ENCODE measurements at regions not wholly inside any gene's neighbourhood (a gene's known extent, or its start where the extent isn't known, plus 50 kb on each side); places are given as distances from the start of the nearest gene placed in this dataset.

GRCh38 chr13:111620586-111620985 lies 300.1 kb downstream of the TEX29 start:
- Histone ChIP-seq H3K4me2 (ENCODE audit: low read depth, low read length) (no peak overlapping the region), H2AFZ (ENCODE audit: low read length) (no peak overlapping the region), H3K9ac (ENCODE audit: low read length) (no peak overlapping the region), H3K79me2 (ENCODE audit: low read length) (peaks cover 7% of the 10 kb centered on the region; the same call in 1 of the 2 replicates), H3K4me3 (ENCODE audit: low read length) (no peak overlapping the region), H3K4me1 (ENCODE audit: low read length) (no peaks in the 10 kb centered on the region), H3K27me3 (replicated peaks; ENCODE audit: insufficient read depth, low read length) (no peaks in the 10 kb centered on the region), H3K9me3 (replicated peaks; ENCODE audit: insufficient read depth, low read length) (no peaks in the 10 kb centered on the region), H4K20me1 (ENCODE audit: insufficient read depth, low read length) (no peaks in the 10 kb centered on the region), H3K36me3 (replicated peaks; ENCODE audit: insufficient read depth, low read length) (no peaks in the 10 kb centered on the region), H3K9me2 (replicated peaks; ENCODE audit: insufficient read depth, low read length) (no peaks in the 10 kb centered on the region), H3F3A (ENCODE audit: insufficient read depth, low read length) (no peaks in the 10 kb centered on the region), H3K27ac (ENCODE audit: low read length) (no peak overlapping the region)
- no peak for DNase-seq
- TF ChIP-seq EZH2 (optimal IDR thresholded peaks at IDR 0.05; ENCODE audit: low read depth, low read length) (no peak), EZH2phosphoT487 (IDR thresholded peaks at IDR 0.05; ENCODE audit: low read length) (no peak)
- TF ChIP-seq, protein P1, sequence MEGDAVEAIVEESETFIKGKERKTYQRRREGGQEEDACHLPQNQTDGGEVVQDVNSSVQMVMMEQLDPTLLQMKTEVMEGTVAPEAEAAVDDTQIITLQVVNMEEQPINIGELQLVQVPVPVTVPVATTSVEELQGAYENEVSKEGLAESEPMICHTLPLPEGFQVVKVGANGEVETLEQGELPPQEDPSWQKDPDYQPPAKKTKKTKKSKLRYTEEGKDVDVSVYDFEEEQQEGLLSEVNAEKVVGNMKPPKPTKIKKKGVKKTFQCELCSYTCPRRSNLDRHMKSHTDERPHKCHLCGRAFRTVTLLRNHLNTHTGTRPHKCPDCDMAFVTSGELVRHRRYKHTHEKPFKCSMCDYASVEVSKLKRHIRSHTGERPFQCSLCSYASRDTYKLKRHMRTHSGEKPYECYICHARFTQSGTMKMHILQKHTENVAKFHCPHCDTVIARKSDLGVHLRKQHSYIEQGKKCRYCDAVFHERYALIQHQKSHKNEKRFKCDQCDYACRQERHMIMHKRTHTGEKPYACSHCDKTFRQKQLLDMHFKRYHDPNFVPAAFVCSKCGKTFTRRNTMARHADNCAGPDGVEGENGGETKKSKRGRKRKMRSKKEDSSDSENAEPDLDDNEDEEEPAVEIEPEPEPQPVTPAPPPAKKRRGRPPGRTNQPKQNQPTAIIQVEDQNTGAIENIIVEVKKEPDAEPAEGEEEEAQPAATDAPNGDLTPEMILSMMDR (IDR thresholded peaks at IDR 0.05; ENCODE audit: low read length) = no peak

DNA sequence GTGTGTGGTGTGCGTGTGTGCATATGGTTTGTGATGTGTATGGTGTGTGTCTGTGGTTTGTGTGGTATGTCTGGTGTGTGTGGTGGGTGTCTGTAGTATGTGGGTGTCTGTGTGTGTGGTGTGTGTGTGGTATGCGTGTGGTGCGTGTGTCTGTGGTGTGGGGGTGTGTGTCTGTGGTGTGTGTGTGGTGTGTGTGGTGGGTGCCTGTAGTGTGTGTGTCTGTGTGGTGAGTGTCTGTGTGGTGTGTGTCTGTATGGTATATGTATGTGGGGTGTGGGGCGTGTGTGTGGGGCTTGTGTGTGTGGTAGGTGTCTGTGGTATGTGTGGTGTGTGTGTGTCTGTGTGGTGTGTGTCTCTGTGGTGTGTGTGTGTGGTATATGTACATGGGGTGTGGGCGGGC lies 300.7 kb downstream of the TEX29 start:
- H2AFZ ChIP-seq (ENCODE audit: low read length) = no peak overlapping the region
- TF ChIP-seq, protein P1 (IDR thresholded peaks at IDR 0.05; ENCODE audit: low read length) = no peak
- TF ChIP-seq EZH2 (optimal IDR thresholded peaks at IDR 0.05; ENCODE audit: low read depth, low read length) (no peak), EZH2phosphoT487 (IDR thresholded peaks at IDR 0.05; ENCODE audit: low read length) (no peak)
- H3K9me2 ChIP-seq (replicated peaks; ENCODE audit: insufficient read depth, low read length) = no peaks in the 10 kb centered on the region
- no peaks in the 10 kb centered on the region for H3K9me3 ChIP-seq (replicated peaks; ENCODE audit: insufficient read depth, low read length)
- H3K27me3 ChIP-seq (replicated peaks; ENCODE audit: insufficient read depth, low read length) = no peaks in the 10 kb centered on the region
- H3K4me3 ChIP-seq (ENCODE audit: low read length) = no peak overlapping the region
- no peak for DNase-seq
- no peak overlapping the region for H3K4me2 ChIP-seq (ENCODE audit: low read depth, low read length)
- H3K27ac ChIP-seq (ENCODE audit: low read length) = no peak overlapping the region
- no peaks in the 10 kb centered on the region for H3K36me3 ChIP-seq (replicated peaks; ENCODE audit: insufficient read depth, low read length)
- H3K4me1 ChIP-seq (ENCODE audit: low read length) = no peaks in the 10 kb centered on the region
- peaks cover 7% of the 10 kb centered on the region; the same call in 1 of the 2 replicates for H3K79me2 ChIP-seq (ENCODE audit: low read length)
- H3K9ac ChIP-seq (ENCODE audit: low read length) = no peak overlapping the region
- no peaks in the 10 kb centered on the region for H3F3A ChIP-seq (ENCODE audit: insufficient read depth, low read length)
- no peaks in the 10 kb centered on the region for H4K20me1 ChIP-seq (ENCODE audit: insufficient read depth, low read length)

GRCh38 chr13:111622051-111622531 lies 301.6 kb downstream of the TEX29 start:
- Histone ChIP-seq H3K79me2 (ENCODE audit: low read length) (peaks cover 7% of the 10 kb centered on the region; the same call in 1 of the 2 replicates), H4K20me1 (ENCODE audit: insufficient read depth, low read length) (no peaks in the 10 kb centered on the region), H3K36me3 (replicated peaks; ENCODE audit: insufficient read depth, low read length) (no peaks in the 10 kb centered on the region), H2AFZ (ENCODE audit: low read length) (no peak overlapping the region), H3K9me2 (replicated peaks; ENCODE audit: insufficient read depth, low read length) (no peaks in the 10 kb centered on the region), H3K4me1 (ENCODE audit: low read length) (no peaks in the 10 kb centered on the region), H3K9me3 (replicated peaks; ENCODE audit: insufficient read depth, low read length) (no peaks in the 10 kb centered on the region), H3F3A (ENCODE audit: insufficient read depth, low read length) (no peaks in the 10 kb centered on the region), H3K9ac (ENCODE audit: low read length) (no peak overlapping the region), H3K27me3 (replicated peaks; ENCODE audit: insufficient read depth, low read length) (no peaks in the 10 kb centered on the region), H3K4me3 (ENCODE audit: low read length) (no peak overlapping the region), H3K27ac (ENCODE audit: low read length) (no peak overlapping the region), H3K4me2 (ENCODE audit: low read depth, low read length) (no peak overlapping the region)
- no peak for DNase-seq
- TF ChIP-seq EZH2phosphoT487 (IDR thresholded peaks at IDR 0.05; ENCODE audit: low read length) = no peak

GRCh38 chr13:111623208-111623607 lies 302.8 kb downstream of the TEX29 start:
- no peak for TF ChIP-seq EZH2 (optimal IDR thresholded peaks at IDR 0.05; ENCODE audit: low read depth, low read length)
- TF ChIP-seq EZH2phosphoT487 (IDR thresholded peaks at IDR 0.05; ENCODE audit: low read length) = no peak
- TF ChIP-seq, protein P1 (IDR thresholded peaks at IDR 0.05; ENCODE audit: low read length) = no peak
- no peak overlapping the region for H2AFZ ChIP-seq (ENCODE audit: low read length)
- no peaks in the 10 kb centered on the region for H3K27me3 ChIP-seq (replicated peaks; ENCODE audit: insufficient read depth, low read length)
- H3K9me3 ChIP-seq (replicated peaks; ENCODE audit: insufficient read depth, low read length) = no peaks in the 10 kb centered on the region
- H3K9ac ChIP-seq (ENCODE audit: low read length) = no peak overlapping the region
- no peak overlapping the region for H3K27ac ChIP-seq (ENCODE audit: low read length)
- no peaks in the 10 kb centered on the region for H3F3A ChIP-seq (ENCODE audit: insufficient read depth, low read length)
- no peak overlapping the region for H3K4me2 ChIP-seq (ENCODE audit: low read depth, low read length)
- H3K9me2 ChIP-seq (replicated peaks; ENCODE audit: insufficient read depth, low read length) = no peaks in the 10 kb centered on the region
- no peak overlapping the region for H3K4me3 ChIP-seq (ENCODE audit: low read length)
- no peaks in the 10 kb centered on the region for H3K36me3 ChIP-seq (replicated peaks; ENCODE audit: insufficient read depth, low read length)
- no peaks in the 10 kb centered on the region for H3K4me1 ChIP-seq (ENCODE audit: low read length)
- H3K79me2 ChIP-seq (ENCODE audit: low read length) = peaks cover 7% of the 10 kb centered on the region; the same call in 1 of the 2 replicates
- no peaks in the 10 kb centered on the region for H4K20me1 ChIP-seq (ENCODE audit: insufficient read depth, low read length)
- DNase-seq = no peak
